IMR-90 (cell line): ENCODE measurements at regions not wholly inside any gene's neighbourhood (a gene's known extent, or its start where the extent isn't known, plus 50 kb on each side); places are given as distances from the start of the nearest gene placed in this dataset.

ENCODE experiments used
- ATAC-seq: fragments of 200-7000 bp; cut with Tn5 transposase; 2 replicates; pipeline ENCODE4 v1.9.1; 2020; ENCODE audit warnings: low read depth, mild to moderate bottlenecking, moderate library complexity
- BruUV-seq: library from RNA; stranded (reverse); fragments of 400-500 nt; replicated peaks from 2 replicates; lab custom pipeline; 2021; lab: Mats Ljungman, UMichigan
- CTCF ChIA-PET: fragments of 300-600 bp; formaldehyde crosslinking; extraction: SDS; loops from one replicate; lab custom pipeline; 2021; ENCODE audit warnings: antibody characterized with exemption; lab: Yijun Ruan, JAX
- POLR2A ChIA-PET: fragments of 300-600 bp; sonication (Branson Sonifier 250); formaldehyde crosslinking; loops from one replicate; lab custom pipeline; 2022; ENCODE audit warnings: antibody characterized with exemption; ENCODE audit not compliant: unreplicated experiment; lab: Charles Lee
- DNase-seq: peaks from one replicate; pipeline ENCODE4 v3.0.0; 2013
- H2AFZ ChIP-seq: replicated peaks from 2 replicates; pipeline ENCODE3; 2013; ENCODE audit warnings: low read length, mild to moderate bottlenecking; ENCODE audit not compliant: poor library complexity
- H2AK5ac ChIP-seq: 2 replicates; pipeline ENCODE4 v1.6.1; 2013; ENCODE audit warnings: low read depth, low read length, inconsistent platforms
- H2AK9ac ChIP-seq: replicated peaks from 2 replicates; pipeline ENCODE3; 2013; ENCODE audit warnings: mild to moderate bottlenecking, low read depth, low read length, moderate library complexity; ENCODE audit not compliant: poor library complexity
- H2BK120ac ChIP-seq: 2 replicates; pipeline ENCODE4 v1.6.1; 2013; ENCODE audit warnings: low read depth, low read length, inconsistent platforms
- H2BK15ac ChIP-seq: 3 replicates; pipeline ENCODE4 v1.6.1; 2013; ENCODE audit warnings: low read depth, low read length, inconsistent platforms
- H2BK20ac ChIP-seq: 2 replicates; pipeline ENCODE4 v1.6.1; 2013; ENCODE audit warnings: low read depth, mild to moderate bottlenecking, inconsistent platforms, low read length, moderate library complexity
- H2BK5ac ChIP-seq: 2 replicates; pipeline ENCODE4 v1.6.1; 2013; ENCODE audit warnings: mild to moderate bottlenecking, low read depth, low read length, inconsistent platforms; ENCODE audit not compliant: poor library complexity, severe bottlenecking
- H3K14ac ChIP-seq: replicated peaks from 2 replicates; pipeline ENCODE4 v1.6.1; 2013; ENCODE audit warnings: low read depth, low read length, inconsistent platforms
- H3K18ac ChIP-seq: 2 replicates; pipeline ENCODE4 v1.6.1; 2013; ENCODE audit warnings: low read depth, low read length, control low read depth
- H3K23ac ChIP-seq: 2 replicates; pipeline ENCODE4 v1.6.1; 2013; ENCODE audit warnings: low read depth, low read length, inconsistent platforms
- H3K27ac ChIP-seq: 2 replicates; pipeline ENCODE4 v1.5.1; 2013; ENCODE audit warnings: mild to moderate bottlenecking, control low read depth, low read length; ENCODE audit not compliant: insufficient read depth
- H3K27me3 ChIP-seq: 2 replicates; pipeline ENCODE4 v1.6.1; 2013; ENCODE audit warnings: low read length; ENCODE audit not compliant: control insufficient read depth, insufficient read depth
- H3K36me3 ChIP-seq: 2 replicates; pipeline ENCODE4 v1.6.1; 2013; ENCODE audit warnings: low read length, mixed read lengths; ENCODE audit not compliant: control insufficient read depth, insufficient read depth
- H3K4ac ChIP-seq: 2 replicates; pipeline ENCODE4 v1.6.1; 2013; ENCODE audit warnings: low read depth, low read length, inconsistent platforms
- H3K4me1 ChIP-seq: 2 replicates; pipeline ENCODE4 v1.6.1; 2013; ENCODE audit warnings: low read length, mixed read lengths; ENCODE audit not compliant: control insufficient read depth, insufficient read depth
- H3K4me2 ChIP-seq: 2 replicates; pipeline ENCODE4 v1.6.1; 2013; ENCODE audit warnings: low read depth, mild to moderate bottlenecking, control low read depth, low read length, moderate library complexity
- H3K4me3 ChIP-seq: 2 replicates; pipeline ENCODE4 v1.5.1; 2013; ENCODE audit warnings: low read depth, mild to moderate bottlenecking, control low read depth, low read length, moderate library complexity; ENCODE audit not compliant: insufficient read depth
- H3K56ac ChIP-seq: 2 replicates; pipeline ENCODE4 v1.6.1; 2013; ENCODE audit warnings: low read length, inconsistent platforms; ENCODE audit not compliant: insufficient read depth; ENCODE audit errors: extremely low read depth
- H3K79me1 ChIP-seq, 2 experiments: 2 replicates each; pipeline ENCODE4 v1.6.1; 2013; ENCODE audit warnings: low read length in 2 of 2, inconsistent platforms in 1 of 2, low read depth in 1 of 2
- H3K9ac ChIP-seq: 2 replicates; pipeline ENCODE4 v1.6.1; 2013; ENCODE audit warnings: low read depth, low read length, control low read depth
- H3K9me1 ChIP-seq: 2 replicates; pipeline ENCODE4 v1.6.1; 2013; ENCODE audit warnings: low read length, inconsistent platforms; ENCODE audit not compliant: insufficient read depth
- H3K9me3 ChIP-seq: 2 replicates; pipeline ENCODE4 v1.6.1; 2013; ENCODE audit warnings: low read length; ENCODE audit not compliant: control insufficient read depth, insufficient read depth
- H4K20me1 ChIP-seq: 2 replicates; pipeline ENCODE4 v1.6.1; 2013; ENCODE audit warnings: low read length, inconsistent platforms; ENCODE audit not compliant: insufficient read depth
- H4K5ac ChIP-seq: 2 replicates; pipeline ENCODE4 v1.6.1; 2013; ENCODE audit warnings: mild to moderate bottlenecking, low read depth, low read length, control low read depth
- H4K8ac ChIP-seq, 2 experiments: 2 replicates each; pipeline ENCODE4 v1.6.1; 2013; ENCODE audit warnings: low read depth in 2 of 2, low read length in 2 of 2, control low read depth in 1 of 2, inconsistent platforms in 1 of 2
- H4K91ac ChIP-seq: 2 replicates; pipeline ENCODE4 v1.6.1; 2013; ENCODE audit warnings: low read depth, low read length, inconsistent platforms; ENCODE audit not compliant: insufficient read depth
- CTCF ChIP-seq: conservative IDR thresholded peaks from 2 replicates; pipeline ENCODE4 v1.5.1; 2012; ENCODE audit warnings: mild to moderate bottlenecking, low read depth, low read length, improper control_type of control experiment
- ELK1 ChIP-seq: fragments of 150-350 bp; IDR thresholded peaks from 2 replicates; pipeline ENCODE4 v1.6.1; 2016; ENCODE audit warnings: low read depth, mild to moderate bottlenecking, low read length, moderate library complexity, borderline replicate concordance
- FOS ChIP-seq: fragments of 150-350 bp; IDR thresholded peaks from 2 replicates; pipeline ENCODE4 v1.6.1; 2016; ENCODE audit warnings: low read depth, low read length
- MAZ ChIP-seq: IDR thresholded peaks from 2 replicates; pipeline ENCODE4 v1.6.1; 2012; ENCODE audit warnings: low read depth, mild to moderate bottlenecking, low read length, improper control_type of control experiment, moderate library complexity, borderline replicate concordance
- POLR2A ChIP-seq: IDR thresholded peaks from 2 replicates; pipeline ENCODE4 v1.6.1; 2012; ENCODE audit warnings: mild to moderate bottlenecking, low read depth, low read length
- RCOR1 ChIP-seq: IDR thresholded peaks from 2 replicates; pipeline ENCODE4 v1.6.1; 2012; ENCODE audit warnings: mild to moderate bottlenecking, low read length, improper control_type of control experiment; ENCODE audit not compliant: insufficient replicate concordance
- SMC3 ChIP-seq: fragments of 150-350 bp; IDR thresholded peaks from 2 replicates; pipeline ENCODE4 v1.6.1; 2016; ENCODE audit warnings: low read depth, mild to moderate bottlenecking, antibody characterized with exemption, low read length, moderate library complexity
- USF2 ChIP-seq: fragments of 150-350 bp; IDR thresholded peaks from 2 replicates; pipeline ENCODE4 v1.6.1; 2017; ENCODE audit warnings: mild to moderate bottlenecking, antibody characterized with exemption, low read length, low read depth
- WGBS, 2 experiments: methylation state at CpG; one replicate each; pipeline versions ENCODE4 v1.1.5 to v1.1.7; 2013; ENCODE audit warnings: missing lambda C conversion rate in 2 of 2; ENCODE audit not compliant: insufficient read length in 1 of 2; ENCODE audit errors: extremely low coverage in 2 of 2; 5-methylcytosine and 5-hydroxymethylcytosine counted together
- dilution Hi-C: fragments of 300-500 bp; cut with HindIII; formaldehyde crosslinking; loops from one replicate; pipeline ENCODE4 v1.14.3; 2018; ENCODE audit warnings: low sequenced_read_pairs; ENCODE audit not compliant: unreplicated experiment
- in situ Hi-C: fragments of 300-500 bp; cut with MboI; formaldehyde crosslinking; loops from 3 replicates; pipeline ENCODE4 v1.14.3; 2019; ENCODE audit warnings: low sequenced_read_pairs, inconsistent platforms, mixed read lengths
- intact Hi-C: fragments of 100-400 bp; cut with micrococcal nuclease; formaldehyde crosslinking; loops from 2 replicates; pipeline ENCODE4 v1.10.0; 2022

- no TSS peak for BruUV-seq
- DNase-seq = no peak
- H3K9me1 ChIP-seq = peaks cover 3% of the 10 kb centered on the region
- H2BK20ac ChIP-seq = no peak overlapping the region
- no peak overlapping the region for H2AK9ac ChIP-seq
- POLR2A ChIA-PET = no interaction called here
- no peaks in the 10 kb centered on the region for H3K9me3 ChIP-seq
- no peak overlapping the region for H3K9ac ChIP-seq
- WGBS, 2 experiments = 43% methylated on average over 1 of the region's 3 CpGs; no CpG with 5 or more reads in 1 of the 2 experiments
- no peak for TF ChIP-seq FOS
- TF ChIP-seq ELK1 = no peak
- TF ChIP-seq POLR2A = no peak
- no peak for TF ChIP-seq MAZ
- TF ChIP-seq CTCF = no peak
- no peak for TF ChIP-seq USF2
- TF ChIP-seq RCOR1 = no peak
- no peak for TF ChIP-seq SMC3
- intact Hi-C loops (no loop called here), dilution Hi-C loops (no loop called here), in situ Hi-C loops (no loop called here)
- no peak overlapping the region for H4K5ac ChIP-seq
- no peak for ATAC-seq
- H4K8ac ChIP-seq = no peak overlapping the region
- H3K27ac ChIP-seq = no peak overlapping the region
- H3K18ac ChIP-seq = no peak overlapping the region
- H3K36me3 ChIP-seq = no peaks in the 10 kb centered on the region
- no peaks in the 10 kb centered on the region for H3K79me1 ChIP-seq
- H3K56ac ChIP-seq = no peak overlapping the region
- H4K20me1 ChIP-seq = no peaks in the 10 kb centered on the region
- H2BK5ac ChIP-seq = no peak overlapping the region
- H3K27me3 ChIP-seq = no peaks in the 10 kb centered on the region
- H3K4me2 ChIP-seq = no peak overlapping the region
- H3K4me1 ChIP-seq = peaks cover 7% of the 10 kb centered on the region
- H2AFZ ChIP-seq = no peak overlapping the region
- H3K4me3 ChIP-seq = no peak overlapping the region
- H3K14ac ChIP-seq = no peak overlapping the region
- H3K4ac ChIP-seq = no peak overlapping the region
- no peak overlapping the region for H4K91ac ChIP-seq
- CTCF ChIA-PET = no interaction called here
- H2BK120ac ChIP-seq = no peak overlapping the region
- H2BK15ac ChIP-seq = no peak overlapping the region
- H3K23ac ChIP-seq = no peak overlapping the region
- no peak overlapping the region for H2AK5ac ChIP-seq
Measured at GRCh38 chr2:118672571-118673158, 174.8 kb downstream of the EN1 start.
